Gastrocnemius medialis (tissue), 4 donors: ENCODE measurements at regions not wholly inside any gene's neighbourhood (a gene's known extent, or its start where the extent isn't known, plus 50 kb on each side); places are given as distances from the start of the nearest gene placed in this dataset.

Experiments
- ATAC-seq, 2 donors: fragments of 150-250 bp; one replicate each; pipeline ENCODE4 v1.9.1; 2016
- DNase-seq, 2 donors: peaks; one replicate each; pipeline ENCODE4 v3.0.0-alpha.2; 2019
- H3K27ac ChIP-seq, 4 donors: fragments of 200-600 bp; sonication (generic); 1 replicate in 1 of 4; 2 replicates in 3 of 4; pipeline ENCODE4 v1.5.1; 2016 to 2018; ENCODE audit warnings: mild to moderate bottlenecking in 2 of 4, moderate library complexity in 1 of 4
- H3K27me3 ChIP-seq, 3 donors: fragments of 200-600 bp; sonication (generic) in 2 of 3; 1 replicate in 1 of 3; 2 replicates in 2 of 3; pipeline versions ENCODE4 v1.5.1 to v1.6.0; 2016 to 2019; ENCODE audit warnings: mild to moderate bottlenecking in 1 of 3, moderate library complexity in 1 of 3
- H3K36me3 ChIP-seq, 2 donors: fragments of 200-600 bp; sonication (generic) in 1 of 2; one replicate each; pipeline ENCODE4 v1.5.1; 2017 to 2018
- H3K4me1 ChIP-seq, 2 donors: fragments of 200-600 bp; sonication (generic) in 1 of 2; one replicate each; pipeline ENCODE4 v1.5.1; 2016 to 2017; ENCODE audit warnings: mild to moderate bottlenecking in 2 of 2
- H3K4me3 ChIP-seq, 4 donors: fragments of 200-600 bp; sonication (generic) in 3 of 4; 1 replicate in 1 of 4; 2 replicates in 3 of 4; pipeline ENCODE4 v1.5.1; 2016 to 2019; ENCODE audit warnings: mild to moderate bottlenecking in 2 of 4
- H3K9me3 ChIP-seq, 3 donors: fragments of 200-600 bp; sonication (generic) in 2 of 3; 1 replicate in 1 of 3; 2 replicates in 2 of 3; pipeline ENCODE4 v1.5.1; 2016 to 2019
- CTCF ChIP-seq, 5 experiments: fragments of 450-650 bp in 3 of 5; fragments of 200-600 bp in 2 of 5; sonication (generic) in 2 of 5; IDR thresholded peaks in 4 of 5; conservative IDR thresholded peaks in 1 of 5; 1 replicate in 4 of 5; 2 replicates in 1 of 5; pipeline ENCODE4 v1.5.1; 2016 to 2019; ENCODE audit warnings: antibody characterized with exemption in 5 of 5, mild to moderate bottlenecking in 3 of 5, moderate library complexity in 3 of 5
- POLR2A ChIP-seq, 2 donors: fragments of 450-650 bp; IDR thresholded peaks; one replicate each; pipeline ENCODE4 v1.6.1; 2017; ENCODE audit warnings: antibody characterized with exemption in 2 of 2, mild to moderate bottlenecking in 2 of 2, moderate library complexity in 2 of 2
- in situ Hi-C, 4 donors: fragments of 200-750 bp; cut with MboI; loops; one replicate each; pipeline versions ENCODE4 v1.15.0 to v1.8.0; 2017; ENCODE audit warnings: low sequenced_read_pairs in 4 of 4
- intact Hi-C: fragments of 100-400 bp; cut with DNase I; formaldehyde crosslinking; loops from one replicate; pipeline ENCODE4 v1.15.1; 2023; ENCODE audit warnings: low total_unique reads

- ATAC-seq (no peak), DNase-seq (no peak)
- Histone ChIP-seq H3K9me3 (no peaks in the 10 kb centered on the region), H3K36me3 (no peaks in the 10 kb centered on the region), H3K27me3 (no peaks in the 10 kb centered on the region), H3K4me3 (no peak overlapping the region), H3K4me1 (no peaks in the 10 kb centered on the region), H3K27ac (no peak overlapping the region)
- in situ Hi-C loops (no loop called here), intact Hi-C loops (no loop called here)
- TF ChIP-seq CTCF (IDR thresholded peaks at IDR 0.05 in 4 of 5, conservative IDR thresholded peaks at IDR 0.05 in 1 of 5), result no peak
- no peak for TF ChIP-seq POLR2A (IDR thresholded peaks at IDR 0.05)
Observed at GRCh38 chr3:923161-923910, 169.5 kb upstream of the CNTN6 start.

GRCh38 chr3:930866-931265 lies 162.0 kb upstream of the CNTN6 start:
- no peak for DNase-seq
- ATAC-seq, result no peak
- intact Hi-C loops, result no loop called here
- TF ChIP-seq POLR2A (IDR thresholded peaks at IDR 0.05) (no peak), CTCF (IDR thresholded peaks at IDR 0.05 in 4 of 5, conservative IDR thresholded peaks at IDR 0.05 in 1 of 5) (no peak)
- no peaks in the 10 kb centered on the region for H3K27me3 ChIP-seq
- H3K27ac ChIP-seq, result no peak overlapping the region
- in situ Hi-C loops, result no loop called here
- no peaks in the 10 kb centered on the region for H3K9me3 ChIP-seq
- H3K36me3 ChIP-seq, result no peaks in the 10 kb centered on the region
- no peak overlapping the region for H3K4me3 ChIP-seq
- H3K4me1 ChIP-seq, result no peaks in the 10 kb centered on the region

DNA sequence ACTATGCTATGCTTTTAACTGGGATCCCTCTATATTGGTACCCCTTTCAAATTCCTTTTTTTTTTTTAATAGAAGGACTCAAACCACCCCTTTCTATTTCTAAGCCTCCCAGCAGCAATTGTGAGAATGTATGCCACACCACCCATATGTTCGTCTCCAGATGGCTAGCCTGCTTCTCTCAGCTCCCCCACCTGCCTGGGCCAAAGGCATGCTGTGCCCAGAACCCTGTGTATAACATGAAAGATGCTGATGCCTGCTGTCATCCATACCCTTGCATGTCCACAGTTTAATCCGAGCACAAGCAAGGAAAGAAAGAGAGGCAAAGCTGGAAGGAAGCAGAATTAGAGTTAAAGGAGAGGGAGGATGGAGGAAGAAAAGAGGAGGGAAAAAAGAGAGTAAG lies 159.5 kb upstream of the CNTN6 start:
- Histone ChIP-seq H3K4me3 (no peak overlapping the region), H3K27me3 (no peaks in the 10 kb centered on the region), H3K9me3 (no peaks in the 10 kb centered on the region), H3K4me1 (no peaks in the 10 kb centered on the region), H3K36me3 (no peaks in the 10 kb centered on the region), H3K27ac (no peak overlapping the region)
- ATAC-seq, result no peak
- intact Hi-C loops (no loop called here), in situ Hi-C loops (no loop called here)
- TF ChIP-seq CTCF (IDR thresholded peaks at IDR 0.05 in 4 of 5, conservative IDR thresholded peaks at IDR 0.05 in 1 of 5), result no peak
- TF ChIP-seq POLR2A (IDR thresholded peaks at IDR 0.05), result no peak
- no peak for DNase-seq

DNA sequence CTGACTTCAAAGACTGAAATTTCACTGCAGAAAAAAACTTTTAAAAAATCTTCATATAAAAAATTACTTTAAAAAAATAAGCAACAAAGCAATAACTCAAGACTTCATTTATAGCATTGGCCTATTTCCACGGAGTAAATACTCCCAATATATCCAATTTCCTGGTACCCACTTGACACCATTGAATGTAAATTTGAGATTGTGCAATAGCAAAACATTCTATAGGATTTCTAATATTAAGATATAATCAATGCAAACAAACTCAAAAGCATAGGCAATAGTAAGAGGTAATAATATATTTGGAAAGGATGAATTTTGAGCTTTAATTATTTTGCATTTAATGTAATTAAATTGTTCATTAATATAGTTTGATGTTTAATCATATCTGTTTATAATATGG lies 148.0 kb upstream of the CNTN6 start:
- Histone ChIP-seq H3K36me3 (no peaks in the 10 kb centered on the region), H3K27ac (no peak overlapping the region), H3K4me1 (no peaks in the 10 kb centered on the region), H3K27me3 (no peaks in the 10 kb centered on the region), H3K9me3 (no peaks in the 10 kb centered on the region), H3K4me3 (no peak overlapping the region)
- TF ChIP-seq CTCF (IDR thresholded peaks at IDR 0.05 in 4 of 5, conservative IDR thresholded peaks at IDR 0.05 in 1 of 5) (no peak), POLR2A (IDR thresholded peaks at IDR 0.05) (no peak)
- intact Hi-C loops (no loop called here), in situ Hi-C loops (no loop called here)
- ATAC-seq (no peak), DNase-seq (no peak)

GRCh38 chr3:945738-946137 lies 147.1 kb upstream of the CNTN6 start:
- no peaks in the 10 kb centered on the region for H3K27me3 ChIP-seq
- no peaks in the 10 kb centered on the region for H3K36me3 ChIP-seq
- H3K9me3 ChIP-seq, result no peaks in the 10 kb centered on the region
- TF ChIP-seq CTCF (IDR thresholded peaks at IDR 0.05 in 4 of 5, conservative IDR thresholded peaks at IDR 0.05 in 1 of 5) (no peak), POLR2A (IDR thresholded peaks at IDR 0.05) (no peak)
- H3K4me1 ChIP-seq, result no peaks in the 10 kb centered on the region
- in situ Hi-C loops (no loop called here), intact Hi-C loops (no loop called here)
- ATAC-seq (no peak), DNase-seq (no peak)
- no peak overlapping the region for H3K4me3 ChIP-seq
- H3K27ac ChIP-seq, result no peak overlapping the region
